ENCODE measurements at regions not wholly inside any gene's neighbourhood (a gene's known extent, or its start where the extent isn't known, plus 50 kb on each side); places are given as distances from the start of the nearest gene placed in this dataset.

DNA sequence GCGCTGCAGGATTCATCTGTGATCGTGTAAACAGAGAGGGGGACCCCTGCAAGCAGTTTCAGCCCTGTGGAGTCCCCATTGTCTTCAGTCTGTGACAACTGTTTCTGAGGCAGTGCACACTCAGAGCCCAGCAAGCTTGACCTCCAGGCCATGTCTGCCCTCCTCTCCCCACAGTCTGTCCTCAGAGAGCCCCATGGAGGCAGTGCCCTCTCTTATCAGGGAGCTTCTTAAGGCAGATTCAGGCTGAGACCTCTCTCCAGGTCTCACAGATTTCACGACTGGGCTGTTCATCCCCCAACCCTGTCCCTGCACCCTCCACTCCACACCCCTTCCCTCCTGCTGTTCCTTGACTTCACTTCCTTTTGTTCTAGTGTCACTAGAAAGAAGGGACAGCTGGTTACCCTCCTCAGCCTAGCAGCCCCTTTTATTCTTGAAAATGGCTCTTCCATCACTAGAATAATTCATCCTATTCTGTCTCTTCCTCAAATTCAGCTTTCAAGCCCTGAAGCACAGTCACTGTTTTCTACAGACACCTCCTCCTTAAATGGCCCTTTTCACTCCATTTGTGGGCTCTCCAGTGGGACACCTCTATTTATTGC, 218.4 kb downstream of the MED10 start:
- H3K27me3 Mint-ChIP-seq (ENCODE audit: low read depth), result peaks cover 28% of the 10 kb centered on the region
- H3K27ac Mint-ChIP-seq, result no peak overlapping the region
- no peak overlapping the region for H3K4me3 Mint-ChIP-seq
- peaks cover 0 to 3% of the 10 kb centered on the region in 2 donors for H3K9me3 Mint-ChIP-seq
- no peaks in the 10 kb centered on the region for H3K4me1 Mint-ChIP-seq (ENCODE audit: low read depth)
- H3K36me3 Mint-ChIP-seq (ENCODE audit: insufficient read depth in 2 of 2), result no peaks in the 10 kb centered on the region
- ATAC-seq (replicated peaks in 1 of 2), result no peak
- DNase-seq, result no peak

DNA sequence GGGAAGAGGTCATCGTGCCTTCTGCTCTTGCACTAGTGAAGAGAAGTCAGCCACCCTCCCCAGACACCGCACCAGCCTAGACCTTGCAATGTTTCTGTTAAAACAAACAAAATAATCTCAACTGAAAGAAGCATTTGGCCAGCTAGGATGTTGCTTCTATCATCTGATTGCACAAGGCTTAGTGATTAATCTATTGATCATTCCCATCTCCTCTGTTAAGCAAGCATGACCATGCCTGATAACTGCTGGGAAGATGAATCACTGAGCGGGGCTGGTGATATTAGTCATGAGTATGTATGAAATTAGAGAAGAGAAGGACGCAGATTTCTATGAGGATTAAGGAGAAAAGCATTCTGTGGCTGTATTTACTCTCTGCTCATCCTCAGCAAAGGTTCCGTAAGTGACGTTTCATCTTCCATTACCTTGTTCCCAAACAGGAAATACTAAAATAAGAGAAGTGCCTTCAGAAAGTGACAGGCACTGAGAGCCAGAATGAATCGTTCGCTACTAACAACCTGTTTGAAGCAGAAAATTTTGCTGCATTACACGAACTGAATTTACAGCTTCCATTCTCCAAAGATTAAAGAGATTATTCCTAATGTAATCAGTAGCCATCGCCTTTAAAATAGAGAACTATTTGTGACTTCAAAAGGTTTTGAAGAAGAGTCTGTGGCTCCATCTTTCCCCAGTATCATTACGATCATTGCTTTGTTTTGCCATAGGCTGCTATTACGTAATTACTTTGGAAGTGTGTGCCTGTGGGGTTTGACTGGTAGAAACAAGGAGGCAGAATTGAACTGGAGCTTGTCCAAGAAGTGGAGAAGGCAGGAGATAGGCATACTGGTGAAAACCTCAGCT, 219.1 kb downstream of the MED10 start:
- DNase-seq (no peak), ATAC-seq (replicated peaks in 1 of 2) (no peak)
- H3K27ac Mint-ChIP-seq, result no peak overlapping the region
- H3K27me3 Mint-ChIP-seq (ENCODE audit: low read depth), result peaks cover 25% of the 10 kb centered on the region
- peaks cover 0 to 3% of the 10 kb centered on the region in 2 donors for H3K9me3 Mint-ChIP-seq
- no peaks in the 10 kb centered on the region for H3K4me1 Mint-ChIP-seq (ENCODE audit: low read depth)
- no peak overlapping the region for H3K4me3 Mint-ChIP-seq
- H3K36me3 Mint-ChIP-seq (ENCODE audit: insufficient read depth in 2 of 2), result no peaks in the 10 kb centered on the region

DNA sequence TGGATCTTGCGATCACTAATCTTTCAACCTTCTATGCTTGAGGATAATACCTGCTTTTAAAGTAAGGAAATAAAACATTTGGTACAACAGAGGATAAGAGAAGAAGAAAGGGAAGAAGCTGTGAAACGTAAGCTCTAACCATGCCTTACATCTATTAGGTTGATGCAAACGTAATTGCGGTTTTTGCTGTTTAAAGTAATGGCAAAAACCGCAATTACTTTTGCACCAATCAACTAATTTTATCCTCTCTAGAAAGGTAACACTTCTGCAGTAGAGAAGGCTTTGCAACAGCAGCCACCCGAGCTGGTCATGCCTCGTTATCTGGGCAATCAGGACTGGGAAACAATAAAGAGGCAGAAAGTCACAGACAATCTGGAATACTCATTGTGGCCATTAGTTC, 224.1 kb downstream of the MED10 start:
- H3K36me3 Mint-ChIP-seq (ENCODE audit: insufficient read depth in 2 of 2), result no peaks in the 10 kb centered on the region
- peaks cover 7% of the 10 kb centered on the region for H3K27me3 Mint-ChIP-seq (ENCODE audit: low read depth)
- peaks cover 0 to 3% of the 10 kb centered on the region in 2 donors for H3K9me3 Mint-ChIP-seq
- no peak for ATAC-seq (replicated peaks in 1 of 2)
- DNase-seq, result no peak
- no peaks in the 10 kb centered on the region for H3K4me1 Mint-ChIP-seq (ENCODE audit: low read depth)
- H3K4me3 Mint-ChIP-seq, result no peak overlapping the region
- no peak overlapping the region for H3K27ac Mint-ChIP-seq

DNA sequence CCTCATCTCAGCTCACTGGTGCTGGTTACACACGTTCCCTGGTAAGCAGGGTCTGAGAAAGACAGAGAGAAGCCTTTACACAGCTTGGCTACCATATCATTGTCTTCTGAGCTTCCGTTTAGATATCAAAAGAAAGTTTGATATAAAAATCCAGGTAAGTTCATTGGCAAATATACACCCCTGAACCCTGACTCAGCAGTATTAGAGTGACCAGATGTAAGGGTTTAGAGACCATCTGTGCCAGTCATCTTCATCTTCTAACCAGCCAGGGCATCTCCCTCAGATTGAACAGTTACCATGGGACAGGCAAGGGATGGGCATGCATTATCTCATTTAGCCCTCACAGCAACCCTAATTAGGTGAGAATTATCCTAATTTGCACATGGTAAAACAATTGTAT, 232.1 kb downstream of the MED10 start:
- no peak overlapping the region for H3K4me3 Mint-ChIP-seq
- DNase-seq (no peak), ATAC-seq (replicated peaks in 1 of 2) (no peak)
- H3K36me3 Mint-ChIP-seq (ENCODE audit: insufficient read depth in 2 of 2), result no peaks in the 10 kb centered on the region
- no peaks in the 10 kb centered on the region for H3K4me1 Mint-ChIP-seq (ENCODE audit: low read depth)
- peaks cover 11% of the 10 kb centered on the region for H3K27me3 Mint-ChIP-seq (ENCODE audit: low read depth)
- no peaks in the 10 kb centered on the region for H3K9me3 Mint-ChIP-seq
- H3K27ac Mint-ChIP-seq, result no peak overlapping the region

DNA sequence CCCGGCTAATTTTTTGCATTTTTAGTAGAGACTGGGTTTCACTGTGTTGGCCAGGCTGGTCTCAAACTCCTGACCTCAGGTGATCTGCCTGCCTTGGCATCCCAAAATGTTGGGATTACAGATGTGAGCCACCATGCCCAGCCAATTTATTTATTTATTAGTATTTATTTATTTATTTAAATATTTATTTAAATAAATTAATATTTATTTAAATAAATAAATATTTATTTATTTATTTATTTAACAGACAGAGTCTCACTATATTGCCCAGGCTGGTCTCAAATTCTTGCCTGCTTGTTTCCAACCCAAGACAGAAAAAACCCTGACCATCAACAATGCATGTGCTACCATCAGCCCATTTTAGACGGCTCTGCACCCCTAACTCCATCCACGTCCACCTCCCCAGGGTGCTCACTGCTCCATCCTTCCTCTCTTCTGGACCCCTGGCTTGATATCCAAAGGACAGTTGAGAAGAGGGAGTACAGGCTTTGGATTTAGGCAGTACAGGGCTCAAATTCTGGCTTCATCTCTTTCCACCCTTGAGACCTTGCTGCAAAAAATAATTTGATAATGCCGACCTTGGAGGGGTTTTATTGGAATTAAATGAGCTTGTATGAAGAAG, 232.6 kb downstream of the MED10 start:
- Mint-ChIP-seq H3K4me1 (ENCODE audit: low read depth) (no peaks in the 10 kb centered on the region), H3K36me3 (ENCODE audit: insufficient read depth in 2 of 2) (no peaks in the 10 kb centered on the region), H3K9me3 (no peaks in the 10 kb centered on the region), H3K27me3 (ENCODE audit: low read depth) (peaks cover 11% of the 10 kb centered on the region), H3K27ac (no peak overlapping the region), H3K4me3 (no peak overlapping the region)
- DNase-seq (no peak), ATAC-seq (replicated peaks in 1 of 2) (no peak)

DNA sequence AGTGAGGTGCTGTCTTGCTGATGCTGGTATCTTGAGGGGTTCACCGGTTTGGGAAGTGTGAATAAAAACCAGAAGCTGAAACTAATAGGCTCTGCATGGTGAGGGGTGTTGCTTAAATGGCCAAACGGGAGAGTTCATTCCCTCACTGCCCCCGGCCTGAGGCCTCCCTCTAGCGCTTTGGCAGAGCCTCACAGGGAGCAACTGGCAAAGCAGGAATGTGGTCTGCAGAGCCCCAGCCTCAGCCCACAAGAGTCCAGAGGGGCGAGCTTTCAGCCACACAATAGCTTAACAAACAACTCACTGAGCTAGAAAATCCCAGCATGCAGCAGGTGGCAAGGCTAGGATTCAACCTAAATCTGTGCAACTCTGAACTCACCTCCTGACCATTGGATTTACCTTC, 234.8 kb downstream of the MED10 start:
- Mint-ChIP-seq H3K4me1 (ENCODE audit: low read depth) (no peaks in the 10 kb centered on the region), H3K27ac (no peak overlapping the region), H3K4me3 (no peak overlapping the region), H3K36me3 (ENCODE audit: insufficient read depth in 2 of 2) (no peaks in the 10 kb centered on the region), H3K27me3 (ENCODE audit: low read depth) (peaks cover 8% of the 10 kb centered on the region), H3K9me3 (no peaks in the 10 kb centered on the region)
- ATAC-seq (replicated peaks in 1 of 2) (no peak), DNase-seq (no peak)

DNA sequence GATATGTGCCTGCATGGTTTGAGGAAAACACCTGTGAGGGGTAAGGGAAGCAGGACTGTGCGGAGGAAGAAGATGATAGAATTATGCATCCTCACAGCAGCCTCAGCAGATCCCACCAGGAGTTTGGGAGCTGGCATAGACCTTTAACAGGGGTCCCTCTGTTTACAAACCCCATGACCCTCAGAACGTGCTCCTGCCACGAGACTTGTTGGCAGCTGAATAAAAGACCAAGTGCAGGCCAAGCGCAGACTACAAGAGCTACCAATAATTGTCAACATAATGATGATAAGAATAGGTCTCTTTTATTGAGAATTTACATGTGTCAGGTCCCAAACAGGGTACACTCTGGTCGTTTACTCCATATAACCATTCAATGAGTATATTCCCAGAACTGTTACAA, 236.0 kb downstream of the MED10 start:
- Mint-ChIP-seq H3K9me3 (no peaks in the 10 kb centered on the region), H3K4me1 (ENCODE audit: low read depth) (no peaks in the 10 kb centered on the region), H3K36me3 (ENCODE audit: insufficient read depth in 2 of 2) (no peaks in the 10 kb centered on the region), H3K27ac (no peak overlapping the region), H3K27me3 (ENCODE audit: low read depth) (peaks cover 6% of the 10 kb centered on the region), H3K4me3 (no peak overlapping the region)
- DNase-seq (no peak), ATAC-seq (replicated peaks in 1 of 2) (no peak)

DNA sequence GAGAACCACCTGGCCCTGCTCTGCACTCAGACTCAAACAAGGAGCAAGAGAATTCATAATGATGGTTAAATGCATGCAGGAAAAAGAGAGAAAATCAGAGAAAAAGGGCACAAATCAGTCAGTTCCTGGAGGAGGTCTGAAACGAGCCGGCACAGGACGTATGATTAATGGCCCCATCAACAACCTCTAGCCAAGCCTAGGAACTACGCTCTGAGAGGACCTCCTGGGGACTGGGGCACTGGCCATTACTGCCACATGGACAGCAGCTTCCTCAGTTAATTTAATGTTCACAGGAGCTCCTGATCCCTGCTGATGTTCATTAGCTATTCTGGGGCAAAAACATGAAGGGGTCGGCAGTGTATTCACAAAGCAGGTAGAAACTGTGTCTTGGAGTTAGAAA, 238.1 kb downstream of the MED10 start:
- Mint-ChIP-seq H3K36me3 (ENCODE audit: insufficient read depth in 2 of 2) (no peaks in the 10 kb centered on the region), H3K9me3 (no peaks in the 10 kb centered on the region), H3K27ac (no peak overlapping the region), H3K4me3 (no peak overlapping the region), H3K4me1 (ENCODE audit: low read depth) (no peaks in the 10 kb centered on the region), H3K27me3 (ENCODE audit: low read depth) (no peaks in the 10 kb centered on the region)
- DNase-seq (no peak), ATAC-seq (replicated peaks in 1 of 2) (no peak)

DNA sequence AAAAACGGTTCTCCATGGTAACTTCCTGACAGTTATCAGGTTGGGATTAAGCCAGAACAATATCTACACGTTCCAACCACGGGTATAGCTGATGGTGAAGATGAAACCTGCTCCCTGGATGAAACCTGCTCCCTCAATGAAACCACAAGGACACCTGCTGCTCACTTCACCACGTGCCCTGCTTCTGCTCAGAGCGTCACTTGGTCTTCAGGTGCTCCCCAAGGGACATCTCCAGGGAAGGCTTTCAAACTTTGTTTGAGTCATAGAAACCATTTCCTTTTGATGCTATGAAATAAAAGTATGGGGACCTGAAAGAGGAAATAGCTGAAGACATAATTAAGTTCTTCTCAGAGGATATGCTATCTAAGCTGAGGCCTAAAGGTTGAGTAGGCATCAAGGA, 242.4 kb downstream of the MED10 start:
- Mint-ChIP-seq H3K9me3 (no peaks in the 10 kb centered on the region), H3K27ac (no peak overlapping the region), H3K4me1 (ENCODE audit: low read depth) (no peaks in the 10 kb centered on the region), H3K4me3 (no peak overlapping the region), H3K36me3 (ENCODE audit: insufficient read depth in 2 of 2) (no peaks in the 10 kb centered on the region), H3K27me3 (ENCODE audit: low read depth) (no peaks in the 10 kb centered on the region)
- ATAC-seq (replicated peaks in 1 of 2) (no peak), DNase-seq (no peak)

DNA sequence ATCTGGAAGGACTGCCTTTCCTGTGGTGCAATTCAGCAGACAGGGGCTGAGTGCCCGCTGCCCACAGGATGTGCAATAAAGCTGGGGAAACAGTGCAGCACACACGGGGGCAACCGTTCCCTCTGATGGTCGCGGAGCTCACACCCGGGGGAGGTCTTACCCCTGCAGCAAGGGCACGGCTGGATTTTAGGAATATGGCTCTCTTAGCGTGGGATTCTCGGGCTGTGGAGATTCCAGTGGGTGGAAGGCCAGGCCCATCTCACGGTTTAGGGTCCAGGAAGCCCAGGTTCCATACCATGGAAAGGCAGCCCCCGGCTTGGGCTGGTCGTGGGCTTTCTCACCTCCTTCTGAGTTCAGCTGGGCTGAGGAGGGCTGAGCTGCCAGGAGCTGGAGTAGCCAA, 244.1 kb downstream of the MED10 start:
- no peak overlapping the region for H3K4me3 Mint-ChIP-seq
- H3K9me3 Mint-ChIP-seq, result no peaks in the 10 kb centered on the region
- no peak for DNase-seq
- ATAC-seq (replicated peaks in 1 of 2), result no peak
- H3K27me3 Mint-ChIP-seq (ENCODE audit: low read depth), result no peaks in the 10 kb centered on the region
- H3K36me3 Mint-ChIP-seq (ENCODE audit: insufficient read depth in 2 of 2), result no peaks in the 10 kb centered on the region
- no peaks in the 10 kb centered on the region for H3K4me1 Mint-ChIP-seq (ENCODE audit: low read depth)
- no peak overlapping the region for H3K27ac Mint-ChIP-seq

DNA sequence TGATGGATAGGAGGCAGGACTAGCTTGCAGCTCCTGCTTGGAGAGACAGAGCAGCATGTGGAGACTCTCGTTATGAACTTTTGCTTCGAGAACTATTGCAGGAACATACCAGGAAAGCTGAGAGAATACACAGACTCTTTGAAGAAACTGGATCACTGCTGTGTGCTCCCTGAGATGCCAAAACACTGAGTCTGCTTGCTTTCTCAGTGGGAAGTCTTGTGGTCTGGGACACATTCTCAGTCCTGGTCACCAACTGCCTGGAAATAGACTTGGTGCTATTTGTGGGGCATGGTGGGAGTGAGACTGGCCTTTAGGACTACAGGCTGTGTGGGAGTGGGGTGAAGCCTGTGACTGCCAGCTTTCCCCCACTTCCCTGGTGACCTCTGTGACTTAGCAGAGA, 252.6 kb downstream of the MED10 start:
- ATAC-seq (replicated peaks in 1 of 2), result no peak
- Mint-ChIP-seq H3K4me3 (no peak overlapping the region), H3K27me3 (ENCODE audit: low read depth) (peaks cover 7% of the 10 kb centered on the region), H3K4me1 (ENCODE audit: low read depth) (no peaks in the 10 kb centered on the region), H3K9me3 (peaks cover 8 to 15% of the 10 kb centered on the region in 2 donors), H3K36me3 (ENCODE audit: insufficient read depth in 2 of 2) (peaks cover 1 to 4% of the 10 kb centered on the region in 2 donors), H3K27ac (no peak overlapping the region)
- no peak for DNase-seq

DNA sequence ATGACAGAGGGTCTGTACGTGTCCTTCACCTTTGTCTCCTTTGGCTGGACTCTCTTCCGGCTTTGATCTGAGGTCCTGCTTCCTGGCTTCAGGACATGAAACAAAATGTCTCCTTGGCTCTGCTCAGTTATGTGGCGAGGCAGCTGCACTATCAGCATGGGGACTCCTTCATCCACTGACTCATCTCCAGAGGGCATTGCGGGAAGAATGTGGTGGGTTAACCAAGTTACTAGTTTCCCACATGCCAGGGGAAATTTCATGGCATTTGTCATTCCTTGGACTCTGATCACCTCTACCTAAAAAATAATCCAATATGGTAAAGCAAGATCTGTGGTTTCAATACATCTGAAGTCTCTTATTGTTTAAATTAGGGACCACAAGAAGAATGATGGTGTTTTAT, 259.7 kb downstream of the MED10 start:
- Mint-ChIP-seq H3K36me3 (ENCODE audit: insufficient read depth in 2 of 2) (no peaks in the 10 kb centered on the region), H3K4me3 (no peak overlapping the region), H3K27me3 (ENCODE audit: low read depth) (peaks cover 13% of the 10 kb centered on the region), H3K4me1 (ENCODE audit: low read depth) (no peaks in the 10 kb centered on the region), H3K9me3 (peaks cover 2 to 3% of the 10 kb centered on the region in 2 donors), H3K27ac (no peak overlapping the region)
- no peak for DNase-seq
- no peak for ATAC-seq (replicated peaks in 1 of 2)

DNA sequence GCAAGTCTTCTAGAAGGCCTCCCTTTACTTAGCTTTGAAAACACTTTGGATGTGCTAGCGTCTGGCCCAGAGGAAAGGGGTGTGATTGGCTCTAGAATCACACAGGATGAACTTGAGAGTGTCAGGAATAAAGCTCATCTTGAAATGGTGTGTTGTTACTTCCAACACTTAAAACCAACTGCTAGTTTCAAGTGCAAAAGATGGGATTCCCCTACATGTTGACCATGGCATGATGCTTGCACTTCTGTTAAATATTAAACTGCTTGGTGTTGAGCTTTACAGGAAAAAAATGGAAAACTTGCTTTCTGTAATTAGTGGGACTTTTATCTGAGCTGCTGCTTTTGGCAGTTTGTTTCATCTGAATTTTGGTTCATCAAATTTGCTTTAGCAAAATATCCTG, 261.1 kb downstream of the MED10 start:
- no peaks in the 10 kb centered on the region for H3K36me3 Mint-ChIP-seq (ENCODE audit: insufficient read depth in 2 of 2)
- DNase-seq (no peak), ATAC-seq (replicated peaks in 1 of 2) (no peak)
- peaks cover 2 to 3% of the 10 kb centered on the region in 2 donors for H3K9me3 Mint-ChIP-seq
- H3K27me3 Mint-ChIP-seq (ENCODE audit: low read depth), result peaks cover 13% of the 10 kb centered on the region
- H3K4me3 Mint-ChIP-seq, result no peak overlapping the region
- H3K4me1 Mint-ChIP-seq (ENCODE audit: low read depth), result no peaks in the 10 kb centered on the region
- H3K27ac Mint-ChIP-seq, result no peak overlapping the region

All from activated T-cell treated with anti-CD3 and anti-CD28 coated beads, Interleukin-2, amount 50 U/mL, for 72 hours (primary cell).